HEK293 (cell line): ENCODE measurements at regions not wholly inside any gene's neighbourhood (a gene's known extent, or its start where the extent isn't known, plus 50 kb on each side); places are given as distances from the start of the nearest gene placed in this dataset.
"Not testable (repeated sequence)": the region's sequence is repeated elsewhere in the genome, so short reads cannot be mapped to it uniquely, and the experiment has no call there.

Experiments used
- CTCF ChIA-PET: fragments of 350-600 bp; formaldehyde crosslinking; extraction: SDS; loops from one replicate; lab custom pipeline; 2021; ENCODE audit warnings: antibody characterized with exemption; lab: Yijun Ruan, JAX
- POLR2A ChIA-PET: fragments of 300-600 bp; formaldehyde crosslinking; extraction: SDS; loops from one replicate; lab custom pipeline; 2020; ENCODE audit warnings: antibody characterized with exemption, inconsistent platforms; lab: Yijun Ruan, JAX
- H3K27ac ChIP-seq: fragments of 200-500 bp; sonication (Bioruptor generic); 2 replicates; pipeline ENCODE4 v1.5.1; 2014; ENCODE audit warnings: low read depth, low read length, control low read depth, inconsistent platforms; ENCODE audit errors: extremely low read depth
- H3K36me3 ChIP-seq, 2 experiments: fragments of 200-500 bp in 1 of 2; sonication (Bioruptor generic) in 1 of 2; 1 replicate in 1 of 2; 2 replicates in 1 of 2; pipeline ENCODE4 v1.5.1; 2014 to 2017; ENCODE audit warnings: inconsistent platforms in 2 of 2, low read length in 2 of 2; ENCODE audit not compliant: control insufficient read depth in 2 of 2, insufficient read depth in 1 of 2
- H3K4me1 ChIP-seq: fragments of 200-500 bp; sonication (Bioruptor generic); 2 replicates; pipeline ENCODE4 v1.5.1; 2014; ENCODE audit warnings: mild to moderate bottlenecking, low read length, inconsistent platforms; ENCODE audit not compliant: control insufficient read depth, insufficient read depth
- H3K4me3 ChIP-seq: 2 replicates; pipeline ENCODE4 v1.5.1; 2011; ENCODE audit warnings: low read depth, mild to moderate bottlenecking, control low read depth, low read length, moderate library complexity
- H3K9me3 ChIP-seq: fragments of 200-500 bp; sonication (Bioruptor generic); 2 replicates; pipeline ENCODE4 v1.5.1; 2014; ENCODE audit warnings: low read depth, low read length, inconsistent platforms; ENCODE audit not compliant: control insufficient read depth, insufficient read depth
- FEZF1 ChIP-seq: fragments of 450-650 bp; formaldehyde crosslinking; IDR thresholded peaks from 2 replicates; pipeline ENCODE4 v1.5.1; 2016; ENCODE audit warnings: missing biosample characterization, missing genetic modification characterization
- MEIS1 ChIP-seq: sonication (generic); formaldehyde crosslinking; IDR thresholded peaks from 2 replicates; pipeline ENCODE4 v1.8.1; 2022; ENCODE audit warnings: missing genetic modification reagents, mild to moderate bottlenecking, borderline replicate concordance
- OSR2 ChIP-seq: fragments of 450-650 bp; formaldehyde crosslinking; IDR thresholded peaks from 2 replicates; pipeline ENCODE4 v1.5.1; 2016; ENCODE audit warnings: missing biosample characterization, missing genetic modification characterization
- SETDB1 ChIP-seq: IDR thresholded peaks from one replicate; pipeline ENCODE4 v1.6.1; 2017; ENCODE audit warnings: mild to moderate bottlenecking, low read length, moderate library complexity, mixed read lengths; ENCODE audit not compliant: insufficient read length
- TRIM28 ChIP-seq: IDR thresholded peaks from 2 replicates; pipeline ENCODE4 v1.6.1; 2011; ENCODE audit warnings: low read length, control low read depth, borderline replicate concordance
- ZBTB21 ChIP-seq: fragments of 450-650 bp; formaldehyde crosslinking; IDR thresholded peaks from 2 replicates; pipeline ENCODE4 v1.5.1; 2017; ENCODE audit warnings: missing biosample characterization, missing genetic modification characterization
- ZFP41 ChIP-seq: fragments of 450-650 bp; formaldehyde crosslinking; IDR thresholded peaks from 2 replicates; pipeline ENCODE4 v1.5.1; 2016; ENCODE audit warnings: missing biosample characterization, missing genetic modification characterization, borderline replicate concordance
- ZNF138 ChIP-seq: fragments of 450-650 bp; formaldehyde crosslinking; IDR thresholded peaks from 2 replicates; pipeline ENCODE4 v1.5.1; 2016; ENCODE audit warnings: missing biosample characterization, missing genetic modification characterization, borderline replicate concordance
- ZNF211 ChIP-seq: fragments of 450-650 bp; formaldehyde crosslinking; IDR thresholded peaks from 2 replicates; pipeline ENCODE4 v1.5.1; 2016; ENCODE audit warnings: low read depth, missing biosample characterization, missing genetic modification characterization
- ZNF214 ChIP-seq: fragments of 450-650 bp; formaldehyde crosslinking; IDR thresholded peaks from 2 replicates; pipeline ENCODE4 v1.5.1; 2017; ENCODE audit warnings: missing biosample characterization, mild to moderate bottlenecking, missing genetic modification characterization, borderline replicate concordance
- ZNF24 ChIP-seq: fragments of 450-650 bp; formaldehyde crosslinking; IDR thresholded peaks from 2 replicates; pipeline ENCODE4 v1.5.1; 2016; ENCODE audit warnings: missing biosample characterization, missing genetic modification characterization
- ZNF501 ChIP-seq: fragments of 450-650 bp; formaldehyde crosslinking; IDR thresholded peaks from 2 replicates; pipeline ENCODE4 v1.5.1; 2016; ENCODE audit warnings: missing biosample characterization, missing genetic modification characterization
- ZNF571 ChIP-seq: fragments of 450-650 bp; formaldehyde crosslinking; IDR thresholded peaks from 2 replicates; pipeline ENCODE4 v1.5.0; 2017; ENCODE audit warnings: missing biosample characterization, missing genetic modification characterization
- ZNF785 ChIP-seq: fragments of 450-650 bp; formaldehyde crosslinking; IDR thresholded peaks from 2 replicates; pipeline ENCODE4 v1.5.1; 2016; ENCODE audit warnings: missing biosample characterization, missing genetic modification characterization
- ZNF837 ChIP-seq: fragments of 450-650 bp; formaldehyde crosslinking; IDR thresholded peaks from 2 replicates; pipeline ENCODE4 v1.5.1; 2016; ENCODE audit warnings: missing biosample characterization, missing genetic modification characterization
- TF ChIP-seq, protein P1 (sequence below): fragments of 450-650 bp; formaldehyde crosslinking; IDR thresholded peaks from 2 replicates; pipeline ENCODE4 v1.5.1; 2017; ENCODE audit warnings: missing biosample characterization, missing genetic modification characterization
- TF ChIP-seq, protein P2 (sequence below): fragments of 450-650 bp; formaldehyde crosslinking; IDR thresholded peaks from 2 replicates; pipeline ENCODE4 v1.5.1; 2016; ENCODE audit warnings: missing biosample characterization, missing genetic modification characterization
- TF ChIP-seq, protein P3 (sequence below): fragments of 450-650 bp; formaldehyde crosslinking; IDR thresholded peaks from 2 replicates; pipeline ENCODE4 v1.5.1; 2016; ENCODE audit warnings: missing biosample characterization, missing genetic modification characterization, borderline replicate concordance
- TF ChIP-seq, protein P4 (sequence below): fragments of 450-650 bp; formaldehyde crosslinking; IDR thresholded peaks from 2 replicates; pipeline ENCODE4 v1.5.1; 2016; ENCODE audit warnings: missing biosample characterization, missing genetic modification characterization
- TF ChIP-seq, protein P5 (sequence below): fragments of 450-650 bp; formaldehyde crosslinking; IDR thresholded peaks from 2 replicates; pipeline ENCODE4 v1.5.1; 2016; ENCODE audit warnings: missing biosample characterization, missing genetic modification characterization
- TF ChIP-seq, protein P6 (sequence below): fragments of 450-650 bp; formaldehyde crosslinking; IDR thresholded peaks from 2 replicates; pipeline ENCODE4 v1.5.1; 2017; ENCODE audit warnings: missing biosample characterization, missing genetic modification characterization

DNA sequence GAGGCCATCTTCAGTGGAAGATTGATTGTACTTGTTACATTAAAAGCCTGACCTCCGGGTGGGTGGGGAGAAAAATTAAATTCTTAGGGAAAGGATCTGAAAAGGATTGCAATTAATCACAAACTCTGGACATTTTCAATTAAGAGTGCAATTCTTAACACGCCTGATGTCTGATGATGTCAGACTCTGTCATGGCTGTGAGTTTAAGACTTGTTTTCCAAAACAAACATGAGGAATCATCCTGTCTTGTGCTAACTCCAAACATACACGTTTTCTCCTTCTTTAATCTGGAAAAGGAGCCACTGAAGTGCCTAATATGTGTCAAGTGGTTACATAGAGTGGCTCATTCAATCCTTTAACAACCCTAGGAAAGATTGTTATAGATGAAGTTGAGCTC is 60.4 kb upstream of the SMIM23 start (continued):
- TF ChIP-seq, protein P1, sequence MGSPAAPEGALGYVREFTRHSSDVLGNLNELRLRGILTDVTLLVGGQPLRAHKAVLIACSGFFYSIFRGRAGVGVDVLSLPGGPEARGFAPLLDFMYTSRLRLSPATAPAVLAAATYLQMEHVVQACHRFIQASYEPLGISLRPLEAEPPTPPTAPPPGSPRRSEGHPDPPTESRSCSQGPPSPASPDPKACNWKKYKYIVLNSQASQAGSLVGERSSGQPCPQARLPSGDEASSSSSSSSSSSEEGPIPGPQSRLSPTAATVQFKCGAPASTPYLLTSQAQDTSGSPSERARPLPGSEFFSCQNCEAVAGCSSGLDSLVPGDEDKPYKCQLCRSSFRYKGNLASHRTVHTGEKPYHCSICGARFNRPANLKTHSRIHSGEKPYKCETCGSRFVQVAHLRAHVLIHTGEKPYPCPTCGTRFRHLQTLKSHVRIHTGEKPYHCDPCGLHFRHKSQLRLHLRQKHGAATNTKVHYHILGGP (tag by site-specific recombination): no peak
- TF ChIP-seq ZNF785: no peak
- TF ChIP-seq, all 188 proteins: peak for 0

DNA sequence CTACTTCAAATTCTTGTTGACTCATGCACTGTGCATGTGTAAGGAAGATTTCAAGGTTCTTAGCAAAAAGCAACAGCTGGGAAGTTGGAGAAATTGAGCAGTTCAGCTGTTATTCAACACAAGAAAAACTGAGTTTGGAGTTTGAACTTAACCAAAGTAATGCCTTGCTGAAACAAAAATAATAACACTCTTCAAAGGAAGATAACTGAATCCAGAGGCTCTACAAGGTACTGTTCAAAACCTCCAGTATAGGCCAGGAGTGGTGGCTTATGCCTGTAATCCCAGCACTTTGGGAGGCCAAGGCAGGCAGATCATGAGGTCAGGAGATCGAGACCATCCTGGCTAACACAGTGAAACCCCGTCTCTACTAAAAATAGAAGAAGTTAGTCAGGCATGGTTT is 58.8 kb upstream of the SMIM23 start:
- H3K9me3 ChIP-seq, CTCF ChIA-PET, H3K4me3 ChIP-seq, H3K4me1 ChIP-seq, H3K27ac ChIP-seq, POLR2A ChIA-PET, H3K36me3 ChIP-seq: not testable (repeated sequence)
- TF ChIP-seq, protein P2, sequence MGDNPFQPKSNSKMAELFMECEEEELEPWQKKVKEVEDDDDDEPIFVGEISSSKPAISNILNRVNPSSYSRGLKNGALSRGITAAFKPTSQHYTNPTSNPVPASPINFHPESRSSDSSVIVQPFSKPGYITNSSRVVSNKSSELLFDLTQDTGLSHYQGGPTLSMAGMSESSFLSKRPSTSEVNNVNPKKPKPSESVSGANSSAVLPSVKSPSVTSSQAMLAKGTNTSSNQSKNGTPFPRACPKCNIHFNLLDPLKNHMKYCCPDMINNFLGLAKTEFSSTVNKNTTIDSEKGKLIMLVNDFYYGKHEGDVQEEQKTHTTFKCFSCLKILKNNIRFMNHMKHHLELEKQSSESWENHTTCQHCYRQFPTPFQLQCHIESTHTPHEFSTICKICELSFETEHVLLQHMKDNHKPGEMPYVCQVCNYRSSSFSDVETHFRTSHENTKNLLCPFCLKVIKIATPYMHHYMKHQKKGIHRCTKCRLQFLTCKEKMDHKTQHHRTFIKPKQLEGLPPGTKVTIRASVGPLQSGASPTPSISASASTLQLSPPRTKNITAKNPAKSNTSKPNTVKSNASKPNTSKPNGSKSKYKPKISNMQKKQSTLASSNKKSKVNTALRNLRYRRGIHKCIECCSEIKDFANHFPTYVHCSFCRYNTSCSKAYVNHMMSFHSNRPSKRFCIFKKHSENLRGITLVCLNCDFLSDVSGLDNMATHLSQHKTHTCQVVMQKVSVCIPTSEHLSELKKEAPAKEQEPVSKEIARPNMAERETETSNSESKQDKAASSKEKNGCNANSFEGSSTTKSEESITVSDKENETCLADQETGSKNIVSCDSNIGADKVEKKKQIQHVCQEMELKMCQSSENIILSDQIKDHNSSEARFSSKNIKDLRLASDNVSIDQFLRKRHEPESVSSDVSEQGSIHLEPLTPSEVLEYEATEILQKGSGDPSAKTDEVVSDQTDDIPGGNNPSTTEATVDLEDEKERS: peak; percentile 88; the same call in 1 of the 2 replicates
- peak; percentile 87 for TF ChIP-seq SETDB1

DNA sequence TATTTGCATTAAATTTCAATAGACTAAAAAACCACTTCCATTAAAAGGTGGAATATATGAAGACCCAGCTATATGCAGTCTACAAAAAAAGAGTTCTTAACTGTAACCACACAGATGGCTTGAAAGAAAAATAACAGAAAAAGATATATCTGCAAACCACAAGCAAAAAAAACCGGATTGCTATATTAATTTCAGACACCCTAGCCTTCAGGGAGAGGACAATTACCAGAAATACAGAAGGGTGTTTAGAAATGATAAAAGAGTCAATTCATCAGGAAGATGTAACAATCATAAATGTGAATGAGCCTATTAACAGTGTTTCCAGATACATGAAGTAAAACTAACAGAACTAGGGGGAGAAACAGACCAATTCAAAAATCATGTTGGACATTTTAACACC is 56.9 kb upstream of the SMIM23 start:
- Histone ChIP-seq H3K4me1 (no peaks in the 10 kb centered on the region), H3K9me3 (no peaks in the 10 kb centered on the region; the same call in 1 of the 2 replicates), H3K27ac (no peak overlapping the region), H3K4me3 (no peak overlapping the region), H3K36me3 (no peaks in the 10 kb centered on the region)
- TF ChIP-seq FEZF1 (tag by site-specific recombination) (no peak), ZNF24 (tag by site-specific recombination) (no peak), ZFP41 (tag by site-specific recombination) (no peak), ZNF501 (tag by site-specific recombination) (no peak), ZNF837 (tag by site-specific recombination) (no peak), ZNF214 (tag by site-specific recombination) (no peak), ZNF571 (no peak), MEIS1 (CRISPR knock-in tag) (no peak), ZBTB21 (tag by site-specific recombination) (no peak), ZNF138 (tag by site-specific recombination) (no peak), ZNF785 (no peak), ZNF211 (tag by site-specific recombination) (no peak), OSR2 (no peak), TRIM28 (no peak)
- TF ChIP-seq, protein P3, sequence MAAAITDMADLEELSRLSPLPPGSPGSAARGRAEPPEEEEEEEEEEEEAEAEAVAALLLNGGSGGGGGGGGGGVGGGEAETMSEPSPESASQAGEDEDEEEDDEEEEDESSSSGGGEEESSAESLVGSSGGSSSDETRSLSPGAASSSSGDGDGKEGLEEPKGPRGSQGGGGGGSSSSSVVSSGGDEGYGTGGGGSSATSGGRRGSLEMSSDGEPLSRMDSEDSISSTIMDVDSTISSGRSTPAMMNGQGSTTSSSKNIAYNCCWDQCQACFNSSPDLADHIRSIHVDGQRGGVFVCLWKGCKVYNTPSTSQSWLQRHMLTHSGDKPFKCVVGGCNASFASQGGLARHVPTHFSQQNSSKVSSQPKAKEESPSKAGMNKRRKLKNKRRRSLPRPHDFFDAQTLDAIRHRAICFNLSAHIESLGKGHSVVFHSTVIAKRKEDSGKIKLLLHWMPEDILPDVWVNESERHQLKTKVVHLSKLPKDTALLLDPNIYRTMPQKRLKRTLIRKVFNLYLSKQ (tag by site-specific recombination): no peak
- TF ChIP-seq, protein P4, sequence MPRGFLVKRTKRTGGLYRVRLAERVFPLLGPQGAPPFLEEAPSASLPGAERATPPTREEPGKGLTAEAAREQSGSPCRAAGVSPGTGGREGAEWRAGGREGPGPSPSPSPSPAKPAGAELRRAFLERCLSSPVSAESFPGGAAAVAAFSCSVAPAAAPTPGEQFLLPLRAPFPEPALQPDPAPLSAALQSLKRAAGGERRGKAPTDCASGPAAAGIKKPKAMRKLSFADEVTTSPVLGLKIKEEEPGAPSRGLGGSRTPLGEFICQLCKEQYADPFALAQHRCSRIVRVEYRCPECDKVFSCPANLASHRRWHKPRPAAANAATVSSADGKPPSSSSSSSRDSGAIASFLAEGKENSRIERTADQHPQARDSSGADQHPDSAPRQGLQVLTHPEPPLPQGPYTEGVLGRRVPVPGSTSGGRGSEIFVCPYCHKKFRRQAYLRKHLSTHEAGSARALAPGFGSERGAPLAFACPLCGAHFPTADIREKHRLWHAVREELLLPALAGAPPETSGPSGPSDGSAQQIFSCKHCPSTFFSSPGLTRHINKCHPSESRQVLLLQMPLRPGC (tag by site-specific recombination): no peak
- TF ChIP-seq, protein P5, sequence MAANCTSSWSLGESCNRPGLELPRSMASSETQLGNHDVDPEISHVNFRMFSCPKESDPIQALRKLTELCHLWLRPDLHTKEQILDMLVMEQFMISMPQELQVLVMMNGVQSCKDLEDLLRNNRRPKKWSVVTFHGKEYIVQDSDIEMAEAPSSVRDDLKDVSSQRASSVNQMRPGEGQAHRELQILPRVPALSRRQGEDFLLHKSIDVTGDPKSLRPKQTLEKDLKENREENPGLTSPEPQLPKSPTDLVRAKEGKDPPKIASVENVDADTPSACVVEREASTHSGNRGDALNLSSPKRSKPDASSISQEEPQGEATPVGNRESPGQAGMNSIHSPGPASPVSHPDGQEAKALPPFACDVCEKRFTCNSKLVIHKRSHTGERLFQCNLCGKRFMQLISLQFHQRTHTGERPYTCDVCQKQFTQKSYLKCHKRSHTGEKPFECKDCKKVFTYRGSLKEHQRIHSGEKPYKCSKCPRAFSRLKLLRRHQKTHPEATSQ: no peak
- TF ChIP-seq, protein P6, sequence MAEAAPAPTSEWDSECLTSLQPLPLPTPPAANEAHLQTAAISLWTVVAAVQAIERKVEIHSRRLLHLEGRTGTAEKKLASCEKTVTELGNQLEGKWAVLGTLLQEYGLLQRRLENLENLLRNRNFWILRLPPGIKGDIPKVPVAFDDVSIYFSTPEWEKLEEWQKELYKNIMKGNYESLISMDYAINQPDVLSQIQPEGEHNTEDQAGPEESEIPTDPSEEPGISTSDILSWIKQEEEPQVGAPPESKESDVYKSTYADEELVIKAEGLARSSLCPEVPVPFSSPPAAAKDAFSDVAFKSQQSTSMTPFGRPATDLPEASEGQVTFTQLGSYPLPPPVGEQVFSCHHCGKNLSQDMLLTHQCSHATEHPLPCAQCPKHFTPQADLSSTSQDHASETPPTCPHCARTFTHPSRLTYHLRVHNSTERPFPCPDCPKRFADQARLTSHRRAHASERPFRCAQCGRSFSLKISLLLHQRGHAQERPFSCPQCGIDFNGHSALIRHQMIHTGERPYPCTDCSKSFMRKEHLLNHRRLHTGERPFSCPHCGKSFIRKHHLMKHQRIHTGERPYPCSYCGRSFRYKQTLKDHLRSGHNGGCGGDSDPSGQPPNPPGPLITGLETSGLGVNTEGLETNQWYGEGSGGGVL (tag by site-specific recombination): no peak
- CTCF ChIA-PET: interaction anchor here (0.7 kb wide), 1 partner anchor 182 kb away, joined by 3 read pairs; no protein-coding TSS in a partner anchor
- POLR2A ChIA-PET: no interaction called here
